Suppressor macrophage treated with lipopolysaccharide for 1 hour (primary cell): ENCODE measurements at regions not wholly inside any gene's neighbourhood (a gene's known extent, or its start where the extent isn't known, plus 50 kb on each side); places are given as distances from the start of the nearest gene placed in this dataset.

Experiments
- DNase-seq, 3 donors: peaks; one replicate each; pipeline ENCODE4 v3.0.0-alpha.2; 2020 to 2022

DNA sequence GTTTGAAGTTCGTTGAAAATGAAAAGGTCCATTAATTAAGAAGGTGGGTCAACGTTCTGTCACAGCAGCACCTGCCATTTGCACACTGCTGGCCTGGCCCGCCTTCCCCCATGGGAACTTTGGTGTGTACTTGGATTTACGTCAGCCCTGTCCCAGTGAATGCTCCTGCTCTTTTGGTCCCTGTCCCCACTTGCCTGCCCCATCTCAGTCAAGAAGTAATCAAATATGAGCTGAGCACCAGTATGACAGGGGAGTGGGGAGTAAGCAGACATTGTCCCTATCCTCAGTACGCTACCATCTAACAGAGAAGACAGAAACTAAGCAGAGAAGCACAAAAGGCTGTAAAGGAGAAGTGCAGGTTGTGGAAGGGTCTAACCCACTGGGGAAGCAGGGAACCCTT, 65.1 kb downstream of the SLC4A3 start:
- DNase-seq, result no peak

DNA sequence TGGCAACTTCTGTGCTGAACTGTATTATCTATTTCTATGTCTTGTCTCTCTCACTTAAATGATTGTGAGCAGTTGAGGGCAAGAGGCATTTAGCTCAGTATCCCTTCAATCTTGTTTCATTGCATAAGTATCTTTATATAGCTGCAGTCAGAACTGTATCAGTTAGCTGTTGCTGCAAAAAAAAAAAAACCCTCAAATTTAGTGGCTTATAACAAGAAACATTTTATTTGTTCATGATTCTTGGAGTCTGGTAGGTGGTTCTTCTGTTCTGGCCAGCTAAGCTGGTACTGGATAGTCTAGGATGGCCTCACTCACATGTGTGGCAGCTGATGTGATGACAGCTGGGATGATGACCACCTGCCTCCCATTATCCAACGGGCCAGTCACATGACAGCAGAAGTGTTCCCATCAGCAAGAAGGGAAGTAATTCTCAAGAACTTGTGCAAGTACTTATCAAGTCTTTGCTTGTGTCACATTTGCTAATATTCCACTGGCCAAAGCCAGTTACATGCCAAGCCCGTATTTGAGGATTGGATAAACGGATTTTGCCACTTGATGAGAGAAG, 67.8 kb downstream of the SLC4A3 start:
- DNase-seq, result no peak

DNA sequence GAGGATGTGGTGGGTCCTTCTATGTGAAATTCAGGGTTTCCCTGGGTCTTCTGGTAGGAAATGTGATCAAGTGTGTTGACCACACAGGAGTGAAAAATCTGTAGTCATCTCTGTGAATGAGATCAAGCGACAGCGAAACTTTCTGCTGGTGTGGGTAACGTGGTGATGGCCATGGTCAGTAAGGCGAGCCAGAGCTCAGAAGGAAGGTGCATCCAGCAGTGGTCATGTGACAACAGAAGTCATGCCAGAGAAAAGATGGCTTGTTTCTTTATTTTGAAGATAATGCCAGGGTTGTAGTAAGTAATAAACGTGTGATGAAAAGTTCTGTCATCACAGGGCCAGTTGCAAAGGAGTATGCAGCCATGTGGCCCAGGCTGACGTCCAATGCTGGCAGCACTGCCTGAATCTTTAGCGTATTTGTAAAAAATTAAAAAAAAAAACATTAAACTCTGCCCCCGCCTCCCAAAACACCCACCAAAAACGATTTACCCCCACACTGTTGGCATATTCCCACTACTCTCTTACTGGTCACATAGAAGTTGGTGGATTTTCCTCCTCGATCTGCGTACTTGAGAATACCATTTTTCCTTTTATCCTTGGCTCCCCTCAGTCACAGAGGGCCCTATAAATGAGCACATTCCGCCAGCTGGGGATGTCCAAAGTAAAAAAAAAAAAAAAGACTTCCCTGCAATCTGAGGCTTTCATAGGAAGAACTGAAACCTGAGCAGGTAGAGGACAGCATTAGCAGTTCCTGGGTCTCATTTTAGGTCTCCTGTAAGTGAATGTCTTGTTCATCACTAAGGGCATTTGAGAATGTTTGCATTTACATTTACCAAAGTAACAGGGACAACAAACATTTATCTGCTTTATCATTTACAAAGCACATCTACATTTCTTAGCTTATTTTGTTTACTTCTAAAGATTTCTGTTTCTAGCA, 70.6 kb downstream of the SLC4A3 start:
- DNase-seq, result no peak

DNA sequence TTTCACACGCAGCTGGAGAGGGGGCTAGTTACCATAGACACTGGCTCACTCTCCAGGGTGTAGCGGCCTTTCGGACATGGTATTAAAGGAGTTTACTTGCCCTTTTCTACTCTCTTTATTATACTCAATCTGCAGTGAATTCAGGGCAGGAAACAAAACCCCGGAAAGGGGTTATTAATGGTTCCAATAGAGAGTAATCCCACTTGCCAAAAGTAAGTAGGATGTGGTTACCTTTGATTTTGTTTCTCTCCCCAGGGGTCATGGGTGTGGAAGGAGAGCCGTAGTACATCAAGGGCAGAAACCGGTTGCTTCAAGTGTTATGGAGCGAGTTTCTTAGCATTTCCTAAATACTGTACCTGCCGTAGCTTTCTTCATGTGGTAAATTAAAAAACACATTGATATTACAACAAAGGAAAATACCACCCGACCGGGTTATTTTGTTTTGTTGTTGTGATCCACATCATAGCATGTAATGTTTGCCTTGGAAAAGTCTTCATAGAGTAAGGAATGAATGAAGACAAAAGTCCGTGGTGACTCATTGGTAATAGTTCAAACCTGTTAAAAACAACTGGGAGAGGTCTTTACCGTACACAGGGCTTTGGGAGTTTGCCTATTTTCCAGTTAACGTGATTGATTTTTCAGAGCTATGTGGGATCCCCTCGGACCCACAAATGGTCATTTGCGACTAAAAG, 71.5 kb downstream of the SLC4A3 start:
- DNase-seq, result no peak

DNA sequence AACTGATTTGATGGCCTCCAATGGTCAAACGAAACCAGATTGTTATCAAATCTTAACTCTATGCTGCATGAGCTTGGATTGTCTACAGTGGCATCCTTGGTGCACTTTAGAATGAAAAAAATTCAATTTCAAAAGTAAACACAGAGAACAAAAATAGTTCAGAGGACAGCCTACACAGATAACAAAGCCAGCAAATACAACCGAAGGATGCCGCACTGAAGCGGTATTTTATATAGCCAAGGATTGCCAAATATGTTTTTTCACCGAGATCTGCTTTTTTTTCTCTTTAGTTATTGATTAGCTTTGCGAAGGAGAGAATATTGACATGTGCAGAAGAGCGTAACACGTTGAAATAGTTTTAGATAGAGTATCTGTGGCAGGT, 72.0 kb downstream of the SLC4A3 start:
- no peak for DNase-seq

DNA sequence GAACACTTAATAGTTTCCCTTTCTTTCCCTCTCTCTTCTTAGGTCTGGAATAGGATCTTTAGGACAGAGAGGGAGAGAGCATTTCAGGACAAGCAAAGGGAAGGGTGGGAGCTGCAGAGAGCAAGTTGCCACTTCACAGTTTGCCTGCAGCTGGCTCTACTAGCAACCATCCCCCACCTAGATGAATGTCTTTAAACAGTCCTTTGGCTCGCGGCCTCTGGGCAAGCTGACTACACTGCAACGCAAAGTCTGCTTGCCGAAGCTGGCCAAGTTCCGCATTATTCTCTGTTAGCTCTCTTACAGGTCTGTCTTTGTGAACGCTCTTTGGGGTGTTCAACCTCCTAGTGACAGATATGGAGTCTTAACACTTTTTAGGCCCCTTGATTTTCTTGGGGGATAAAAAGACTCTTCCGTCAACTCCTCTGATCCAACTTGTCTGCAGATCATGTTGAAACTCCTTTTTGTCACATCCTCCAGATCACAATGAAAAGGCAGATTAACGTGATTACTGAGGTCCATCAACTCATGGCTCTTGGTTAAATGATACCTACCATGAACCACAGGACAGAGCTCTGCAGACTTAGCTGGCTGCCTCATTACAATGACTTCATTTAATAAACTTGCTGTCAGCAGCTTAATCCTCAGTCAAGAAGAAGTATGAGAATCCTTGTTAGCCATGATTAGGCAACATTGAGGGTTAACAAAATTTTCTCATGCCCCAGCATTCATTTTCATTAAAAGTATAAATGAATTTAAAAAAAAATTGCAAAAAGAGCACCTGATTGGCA, 74.6 kb downstream of the SLC4A3 start:
- no peak for DNase-seq

DNA sequence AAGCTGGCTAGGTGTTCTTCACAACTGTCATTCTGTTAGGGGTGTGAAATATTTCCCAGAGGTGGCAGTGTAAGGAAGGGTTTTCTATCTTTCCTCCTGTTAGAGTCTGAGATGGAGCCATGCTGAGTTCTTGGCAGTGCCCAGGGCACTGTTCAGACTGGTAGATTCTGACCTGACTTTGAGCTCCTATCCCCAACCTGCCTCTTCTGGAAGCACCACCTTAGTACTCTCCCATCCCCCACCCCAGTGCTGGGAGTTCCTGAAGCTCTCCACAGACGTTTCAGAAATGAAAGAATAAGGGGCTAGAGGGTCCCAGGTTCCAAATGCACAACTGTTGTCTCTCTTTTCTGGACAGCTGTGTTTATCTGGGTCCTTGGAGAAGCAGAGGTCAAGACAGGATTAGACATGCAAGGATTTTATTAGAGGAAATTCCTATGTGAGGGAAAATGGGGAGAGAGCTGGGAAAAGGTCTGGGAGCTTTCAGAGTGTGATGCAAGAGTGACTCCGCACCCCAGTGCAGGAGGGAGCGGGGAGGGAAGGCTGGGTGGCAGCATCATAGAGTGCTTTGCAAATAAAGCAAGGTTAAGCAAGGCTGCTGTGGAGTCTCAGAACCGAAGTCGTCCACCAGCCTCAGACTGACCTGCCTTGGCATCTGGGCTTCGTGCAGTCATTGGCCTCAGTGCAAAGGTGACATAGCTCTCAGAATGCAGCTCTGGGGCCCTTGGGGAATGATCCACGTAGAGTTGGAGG, 75.5 kb downstream of the SLC4A3 start:
- DNase-seq, result no peak

DNA sequence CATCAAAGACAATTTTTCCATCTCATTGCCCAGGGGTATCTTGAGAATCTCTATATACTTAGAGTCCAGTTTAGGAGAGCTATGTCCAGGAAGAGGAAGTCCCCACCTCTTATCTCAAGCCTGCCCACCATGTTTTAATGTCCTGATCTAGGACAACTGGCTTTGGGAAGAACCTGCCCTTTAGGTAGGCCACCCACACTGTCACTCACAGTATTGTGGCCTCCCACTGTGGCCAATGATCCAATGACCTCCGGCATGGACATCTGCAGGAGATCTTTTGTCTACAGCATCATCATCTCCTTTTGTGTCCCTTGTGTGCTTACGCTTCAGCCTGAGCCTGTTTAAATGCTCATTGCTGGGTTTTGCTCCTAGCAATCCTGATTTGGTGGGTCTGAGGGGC, 77.4 kb downstream of the SLC4A3 start:
- no peak for DNase-seq

DNA sequence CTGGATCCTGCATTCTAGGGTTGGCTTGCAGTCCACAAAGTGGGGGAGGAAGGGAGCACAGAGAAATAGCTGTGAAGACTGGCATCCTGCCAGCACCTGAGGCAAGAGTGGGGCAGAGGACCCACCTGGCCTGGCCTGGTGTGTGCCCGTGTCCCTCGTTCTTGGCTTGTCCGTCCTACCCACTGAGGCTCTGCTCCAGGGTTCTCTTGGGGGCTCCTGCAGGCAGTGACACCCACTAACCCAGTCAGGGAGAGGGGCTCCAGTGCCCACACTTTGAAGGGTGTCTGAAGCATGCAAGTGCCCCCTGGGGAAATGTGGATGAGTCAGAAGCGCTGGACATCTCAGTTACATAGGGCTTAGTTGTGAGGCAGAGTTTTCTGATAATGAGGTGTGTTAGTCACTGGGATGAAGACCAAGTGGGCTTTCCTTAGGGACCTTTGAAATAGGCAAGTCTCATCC, 79.4 kb downstream of the SLC4A3 start:
- DNase-seq, result no peak

DNA sequence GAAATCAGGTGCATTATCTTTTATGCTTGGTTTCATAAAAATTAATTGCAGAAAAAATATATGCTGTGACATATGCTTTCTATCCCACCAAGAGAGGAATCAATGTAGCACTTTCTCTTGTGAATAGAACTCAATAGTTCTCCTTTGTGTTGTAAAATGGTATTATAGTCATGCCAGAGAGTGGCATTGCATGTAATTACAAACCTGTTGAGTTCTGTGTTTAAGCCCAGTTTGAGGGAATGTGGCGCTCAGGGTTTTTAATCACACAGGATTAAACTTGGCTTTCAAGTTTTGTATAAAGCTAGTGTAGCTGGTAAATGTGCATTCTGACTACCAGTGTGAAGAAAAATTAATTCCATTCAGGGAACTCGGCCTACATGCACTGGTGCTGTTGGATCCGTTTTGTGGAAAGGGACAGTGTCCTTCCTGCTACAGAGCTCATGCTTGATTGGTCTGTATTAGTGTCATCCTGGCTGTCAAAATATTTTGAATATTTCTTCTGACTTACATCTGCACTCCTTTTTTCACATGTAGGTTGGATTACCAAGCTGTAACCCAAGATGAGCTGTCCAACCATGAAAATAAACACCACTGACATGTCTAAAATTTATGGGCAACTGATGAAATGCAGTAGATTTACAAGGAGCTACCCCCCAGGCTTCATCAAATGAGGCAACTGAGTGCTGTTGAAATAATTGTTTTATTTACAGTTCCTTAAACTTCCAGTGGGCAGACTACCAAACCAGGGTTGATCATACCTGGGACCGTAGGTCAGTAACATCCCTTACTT, 80.3 kb downstream of the SLC4A3 start:
- DNase-seq, result no peak

DNA sequence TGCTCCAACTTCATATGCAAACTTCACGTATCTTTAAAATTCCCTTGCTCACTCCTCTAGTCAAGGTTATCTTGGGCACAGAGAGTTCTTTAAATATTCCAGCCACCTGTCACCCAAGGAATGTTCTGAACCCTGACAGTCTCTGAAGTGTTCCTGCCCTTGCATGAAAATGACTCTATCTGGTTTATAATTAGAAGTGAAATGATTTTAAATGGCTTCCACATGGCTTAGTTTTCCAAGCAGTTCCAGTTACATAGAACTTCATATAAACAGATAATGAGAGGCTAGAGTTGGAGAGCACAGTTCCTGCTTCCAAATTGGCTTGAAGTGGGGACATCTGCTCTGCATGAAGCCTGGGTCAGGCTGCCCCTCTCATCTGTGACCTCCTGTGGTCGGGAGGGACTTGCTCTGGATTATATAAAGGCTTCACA, 81.9 kb downstream of the SLC4A3 start:
- DNase-seq, result no peak

DNA sequence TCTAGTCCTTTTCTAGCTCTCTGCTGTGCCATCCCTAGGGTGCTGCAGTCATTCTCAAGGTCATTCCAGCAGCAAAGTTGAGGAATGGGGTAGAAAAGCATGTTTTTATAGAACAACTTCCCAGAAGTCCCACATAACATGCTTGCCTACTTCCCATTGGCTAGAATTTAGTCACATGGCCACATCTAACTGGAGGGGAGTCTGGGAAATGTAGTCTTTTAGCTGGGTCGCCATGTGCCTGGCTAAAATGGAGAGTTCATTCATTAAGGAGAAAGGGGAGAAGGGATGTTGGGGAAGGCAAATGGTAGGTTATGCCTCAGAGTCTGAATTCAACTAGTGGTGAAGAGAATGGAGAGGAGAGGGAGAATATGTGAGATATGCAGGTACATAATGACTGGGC, 85.7 kb downstream of the SLC4A3 start:
- peak in 1 of 3 donors; percentile 12 for DNase-seq

DNA sequence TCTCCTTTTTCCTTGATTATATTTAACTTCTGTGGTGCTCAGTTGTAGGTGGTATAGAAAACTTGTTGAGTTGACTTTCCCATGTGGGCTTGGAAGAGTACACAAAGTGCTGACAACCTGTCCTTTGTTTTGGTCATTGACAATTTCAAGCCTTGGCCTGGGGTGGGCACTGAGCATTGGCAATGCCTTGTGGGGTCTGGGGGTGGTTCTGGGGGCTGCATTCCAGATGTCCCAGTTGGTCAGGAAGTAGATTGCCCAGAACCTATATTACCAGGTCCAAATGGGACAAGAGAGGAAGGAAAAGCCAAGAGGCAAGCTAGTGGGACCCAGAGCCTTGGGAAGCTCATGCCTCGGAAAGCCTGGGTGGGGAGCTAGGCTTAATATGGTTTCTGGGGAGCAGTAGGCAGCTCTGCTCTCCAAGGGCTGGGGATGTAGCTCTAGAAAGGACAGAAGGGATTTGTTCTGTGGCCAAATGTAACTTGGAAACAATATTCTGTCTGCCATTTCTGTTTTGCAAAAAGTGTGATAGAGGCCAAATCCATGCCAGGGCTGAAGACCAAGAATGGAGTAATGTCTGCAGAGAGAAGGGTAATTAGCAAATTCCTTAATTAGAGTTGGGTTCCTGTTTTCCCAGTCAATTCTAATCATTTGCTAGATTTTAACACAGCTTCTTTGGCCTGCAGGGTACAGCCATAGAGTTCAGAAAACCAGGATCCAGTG, 87.4 kb downstream of the SLC4A3 start:
- DNase-seq, result no peak

DNA sequence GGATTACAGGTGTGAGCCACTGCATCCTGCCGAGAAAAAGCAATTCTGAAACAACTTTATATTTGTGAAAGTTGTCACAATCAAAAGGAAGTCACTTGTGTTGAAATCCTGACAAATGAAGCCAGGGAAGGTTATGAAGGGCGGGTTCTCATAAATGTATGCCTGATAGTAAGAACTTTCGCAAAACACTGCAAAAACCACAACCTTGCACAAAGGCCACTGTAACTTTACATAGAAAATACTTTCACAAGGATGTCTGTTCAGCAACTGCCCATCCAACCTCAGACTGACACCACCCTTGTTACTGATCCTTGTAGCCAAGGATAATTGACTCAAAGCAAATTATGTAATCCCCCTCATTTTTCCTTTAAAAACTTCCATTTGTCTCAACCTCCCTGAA, 90.6 kb downstream of the SLC4A3 start:
- DNase-seq, result no peak

DNA sequence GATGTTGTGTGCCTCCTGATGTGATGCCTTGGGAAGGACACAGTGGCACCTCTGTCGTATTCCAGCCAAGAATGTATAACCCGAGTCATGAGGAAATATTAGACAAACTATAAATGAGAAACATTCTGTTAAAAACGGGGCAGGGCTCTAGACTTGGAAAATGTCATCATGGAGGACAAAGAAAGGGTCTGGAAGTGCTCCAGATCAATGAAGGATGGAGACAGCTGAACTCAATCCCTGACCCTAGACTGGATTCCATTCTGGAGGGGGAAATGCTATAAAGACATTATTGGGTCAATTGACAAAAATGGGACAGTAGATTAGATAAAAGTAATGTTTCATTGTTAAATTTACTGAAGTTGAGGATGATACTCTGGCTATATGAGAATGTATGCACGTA, 92.1 kb downstream of the SLC4A3 start:
- no peak for DNase-seq

DNA sequence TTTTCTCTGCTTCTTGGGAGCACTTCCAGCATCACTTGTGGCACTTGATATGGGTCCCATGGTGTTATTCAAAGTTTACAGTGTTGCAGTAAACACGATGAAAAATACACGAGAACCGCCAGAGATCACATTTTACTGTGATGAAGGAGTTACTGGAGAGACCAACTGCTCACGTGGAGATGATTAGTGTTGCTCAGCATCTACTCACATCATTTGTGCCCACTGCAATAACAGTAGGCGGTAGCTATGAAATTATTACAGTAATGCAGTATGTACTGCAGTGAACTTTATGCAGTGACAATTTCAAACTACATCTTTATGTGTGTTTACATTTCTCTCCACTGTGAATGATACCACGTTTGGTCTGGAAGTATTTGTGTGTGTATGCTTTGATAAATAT, 93.5 kb downstream of the SLC4A3 start:
- no peak for DNase-seq

DNA sequence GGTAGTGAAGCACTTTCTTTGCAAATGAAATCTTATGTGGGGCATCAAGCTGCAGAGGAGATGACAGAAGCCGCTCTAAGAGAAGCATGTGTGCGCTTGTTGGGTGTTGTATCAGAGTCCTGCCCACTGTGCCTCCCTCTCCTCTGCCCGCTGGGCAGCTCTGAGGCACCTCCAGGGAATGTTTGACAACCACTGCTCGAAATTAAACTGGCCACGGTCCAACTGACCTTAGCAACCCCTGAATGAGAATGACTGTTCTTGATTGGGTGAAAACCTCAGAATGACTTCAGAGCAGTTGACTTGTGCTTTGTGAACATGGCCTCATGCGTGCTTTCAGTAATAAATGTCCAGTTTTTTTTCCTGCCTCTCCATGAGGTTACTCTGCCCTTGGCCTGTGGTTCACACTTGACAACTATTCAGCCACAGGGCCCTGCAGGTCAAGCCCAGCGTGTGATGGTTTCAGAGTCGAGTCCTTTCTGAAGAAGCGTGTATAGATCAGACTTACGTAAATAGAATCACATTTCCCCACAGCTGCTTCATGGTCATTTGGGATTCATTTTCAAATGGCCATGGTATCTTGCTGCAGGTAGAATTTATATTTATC, 94.9 kb downstream of the SLC4A3 start:
- no peak for DNase-seq

DNA sequence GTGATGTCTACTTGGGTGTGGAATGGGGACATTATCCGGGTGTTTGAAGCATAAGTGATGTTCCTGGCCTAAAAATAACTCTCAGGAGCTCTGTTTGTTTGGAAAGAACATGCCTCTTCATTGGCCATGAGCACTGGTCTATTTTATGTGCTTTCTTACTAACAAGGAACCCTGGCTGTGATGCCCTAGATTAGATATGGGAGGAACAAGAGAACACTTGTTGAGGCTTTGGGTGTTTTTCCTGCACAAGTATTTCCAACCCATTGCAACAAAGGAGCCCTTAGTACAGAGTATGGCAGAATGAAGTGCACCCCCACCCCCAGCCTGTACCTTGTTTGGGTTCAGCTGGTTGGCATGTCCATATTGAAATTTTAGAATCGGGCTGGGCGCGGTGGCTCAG, 95.9 kb downstream of the SLC4A3 start:
- no peak for DNase-seq

DNA sequence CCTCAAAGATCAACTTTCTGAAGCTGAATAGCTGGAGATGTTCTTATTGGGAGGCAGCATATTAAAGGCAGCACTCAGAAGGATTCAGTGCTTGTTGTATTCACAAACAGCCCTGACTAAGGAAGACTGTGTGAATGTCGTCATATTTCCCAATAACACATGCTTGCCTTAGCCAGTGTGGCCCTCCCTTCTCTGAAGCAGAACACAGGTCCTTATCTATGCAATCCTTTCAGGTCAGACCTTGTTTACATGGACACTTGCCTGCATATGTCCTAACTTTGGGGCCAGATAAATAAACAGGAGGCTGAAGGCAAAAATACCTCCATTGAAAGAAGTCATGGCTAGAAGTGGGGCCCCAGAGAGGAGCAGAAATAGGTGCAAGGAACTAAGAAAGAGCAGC, 97.2 kb downstream of the SLC4A3 start:
- no peak for DNase-seq

DNA sequence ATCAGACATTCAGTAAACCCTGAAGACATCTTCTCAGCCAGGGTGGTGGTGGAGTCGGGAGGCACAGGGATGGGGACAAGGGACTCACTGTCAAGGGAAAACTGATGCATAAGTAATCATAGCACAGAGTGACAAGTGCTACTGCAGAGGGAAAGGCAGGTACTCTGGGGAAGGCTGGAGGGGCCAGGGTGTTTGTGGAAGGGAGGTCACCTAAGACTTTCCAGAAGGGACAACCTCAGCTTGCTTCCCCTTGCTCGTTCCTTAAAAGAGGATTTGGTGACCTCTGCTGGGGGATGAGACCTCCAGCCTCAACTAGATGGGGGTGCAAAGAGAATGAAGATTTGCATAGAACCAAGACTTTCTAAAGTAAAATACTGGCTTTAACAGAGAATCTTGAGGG, 99.5 kb downstream of the SLC4A3 start:
- no peak for DNase-seq
